Astrocyte of the spinal cord (primary cell): ENCODE measurements at regions not wholly inside any gene's neighbourhood (a gene's known extent, or its start where the extent isn't known, plus 50 kb on each side); places are given as distances from the start of the nearest gene placed in this dataset.

Experiments
- DNase-seq: peaks from one replicate; pipeline ENCODE4 v3.0.0; 2011; ENCODE audit warnings: low read depth, low spot score
- H3K4me3 ChIP-seq: 2 replicates; pipeline ENCODE4 v1.5.1; 2011; ENCODE audit warnings: low read depth, mild to moderate bottlenecking, low read length, moderate library complexity
- CTCF ChIP-seq: IDR thresholded peaks from 2 replicates; pipeline ENCODE4 v1.5.1; 2012; ENCODE audit warnings: low read depth, mild to moderate bottlenecking, low read length, inconsistent platforms
- in situ Hi-C: cut with HindIII; loops from 2 replicates; pipeline ENCODE4 v1.10.0; 2017; ENCODE audit warnings: low sequenced_read_pairs

- in situ Hi-C loops, result no loop called here
- no peak for TF ChIP-seq CTCF
- H3K4me3 ChIP-seq, result no peak overlapping the region
- peak; percentile 69 for DNase-seq
Observed at GRCh38 chr14:54182419-54183045, 214.3 kb upstream of the CDKN3 start.

- in situ Hi-C loops, result no loop called here
- DNase-seq, result no peak
- no peak overlapping the region for H3K4me3 ChIP-seq
- no peak for TF ChIP-seq CTCF
Observed at GRCh38 chr14:54186821-54187763, 209.7 kb upstream of the CDKN3 start.

GRCh38 chr14:54188064-54188666 is 208.6 kb upstream of the CDKN3 start:
- DNase-seq, result no peak
- no peak overlapping the region for H3K4me3 ChIP-seq
- in situ Hi-C loops, result no loop called here
- no peak for TF ChIP-seq CTCF

- in situ Hi-C loops, result no loop called here
- DNase-seq, result peak; percentile 22
- TF ChIP-seq CTCF, result no peak
- H3K4me3 ChIP-seq, result no peak overlapping the region
Observed at GRCh38 chr14:54189333-54189732, 207.5 kb upstream of the CDKN3 start.

- H3K4me3 ChIP-seq, result no peak overlapping the region
- peak; percentile 82 for DNase-seq
- in situ Hi-C loops, result no loop called here
- TF ChIP-seq CTCF, result no peak
Observed at GRCh38 chr14:54189748-54190354, 207.0 kb upstream of the CDKN3 start.

- DNase-seq, result no peak
- no peak for TF ChIP-seq CTCF
- in situ Hi-C loops, result no loop called here
- no peak overlapping the region for H3K4me3 ChIP-seq
Observed at GRCh38 chr14:54191846-54192245, 205.0 kb upstream of the CDKN3 start.
